K562 (cell line): ENCODE measurements at regions not wholly inside any gene's neighbourhood (a gene's known extent, or its start where the extent isn't known, plus 50 kb on each side); places are given as distances from the start of the nearest gene placed in this dataset.

Source experiments
- ATAC-seq: fragments of 200-7000 bp; cut with Tn5 transposase; 3 replicates; pipeline ENCODE4 v1.9.1; 2020; ENCODE audit warnings: moderate library complexity
- BruUV-seq: library from RNA; stranded (reverse); fragments of 400-500 nt; replicated peaks from 2 replicates; lab custom pipeline; 2021; lab: Mats Ljungman, UMichigan
- CTCF ChIA-PET: fragments of 300-600 bp; formaldehyde crosslinking; extraction: SDS; loops from one replicate; lab custom pipeline; 2021; ENCODE audit warnings: low intra/inter-chr PET ratio; lab: Yijun Ruan, JAX
- POLR2A ChIA-PET: fragments of 300-600, 350-650 bp; sonication (Branson Sonifier 250); formaldehyde crosslinking; extraction: SDS; loops from one replicate; lab custom pipeline; 2021; ENCODE audit warnings: antibody characterized with exemption, inconsistent platforms; lab: Yijun Ruan, JAX
- DNase-seq, 4 experiments: peaks; one replicate each; pipeline versions ENCODE4 v3.0.0 to v3.0.0-alpha.2; 2011 to 2018; ENCODE audit warnings: low spot score in 3 of 4, mixed read lengths in 3 of 4; ENCODE audit errors: extremely low read depth in 1 of 4
- FAIRE-seq: peaks from 2 replicates; lab custom pipeline; 2011; peaks lifted over from hg19 to GRCh38; lab: Jason Lieb, UNC
- H2AFZ ChIP-seq: 2 replicates; pipeline ENCODE4 v1.6.0; 2011; ENCODE audit warnings: low read depth, low read length, control low read depth, inconsistent platforms
- H3K27ac ChIP-seq: fragments of 200-600 bp; 3 replicates; pipeline ENCODE4 v1.8.0; 2011; ENCODE audit warnings: low read depth, mild to moderate bottlenecking, control low read depth, inconsistent platforms, low read length, moderate library complexity, mixed read lengths; ENCODE audit errors: extremely low read depth
- H3K27me3 ChIP-seq, 2 experiments: fragments of 300-600 bp in 1 of 2; 2 replicates in 1 of 2; 3 replicates in 1 of 2; pipeline versions ENCODE4 v1.6.0 to v1.8.0; 2011; ENCODE audit warnings: inconsistent platforms in 2 of 2, low read length in 2 of 2, mild to moderate bottlenecking in 1 of 2, mixed read lengths in 1 of 2, moderate library complexity in 1 of 2; ENCODE audit not compliant: control insufficient read depth in 2 of 2, insufficient read depth in 2 of 2
- H3K36me3 ChIP-seq: fragments of 300-600 bp; 3 replicates; pipeline ENCODE4 v1.8.0; 2011; ENCODE audit warnings: mild to moderate bottlenecking, low read length, inconsistent platforms; ENCODE audit not compliant: control insufficient read depth, insufficient read depth
- H3K4me1 ChIP-seq, 2 experiments: fragments of 200-600 bp in 1 of 2; replicated peaks in 1 of 2; 2 replicates in 1 of 2; 3 replicates in 1 of 2; pipeline versions ENCODE4 v1.5.1 to v1.8.0; 2011; ENCODE audit warnings: inconsistent platforms in 2 of 2, low read length in 2 of 2, mild to moderate bottlenecking in 1 of 2, mixed read lengths in 1 of 2, moderate library complexity in 1 of 2; ENCODE audit not compliant: control insufficient read depth in 2 of 2, insufficient read depth in 2 of 2
- H3K4me2 ChIP-seq: 2 replicates; pipeline ENCODE4 v1.6.1; 2011; ENCODE audit warnings: low read length, control low read depth, inconsistent platforms, mixed read lengths; ENCODE audit not compliant: insufficient read depth
- H3K4me3 ChIP-seq: fragments of 200-600 bp; sonication (generic), shearing (Covaris generic); 2 replicates; pipeline ENCODE4 v1.5.1; 2016; ENCODE audit warnings: control low read depth, inconsistent platforms
- H3K79me2 ChIP-seq: fragments of 200-600 bp; 3 replicates; pipeline ENCODE4 v1.8.0; 2011; ENCODE audit warnings: low read length, inconsistent platforms; ENCODE audit not compliant: control insufficient read depth, insufficient read depth
- H3K9ac ChIP-seq, 2 experiments: 2 replicates each; pipeline versions ENCODE4 v1.6.0 to v1.6.1; 2011; ENCODE audit warnings: low read depth in 2 of 2, low read length in 2 of 2, control low read depth in 1 of 2, inconsistent platforms in 1 of 2, mild to moderate bottlenecking in 1 of 2, mixed read lengths in 1 of 2; ENCODE audit not compliant: insufficient read depth in 1 of 2
- H3K9me1 ChIP-seq: one replicate; pipeline ENCODE4 v1.6.0; 2011; ENCODE audit warnings: inconsistent platforms, mild to moderate bottlenecking, low read length, moderate library complexity; ENCODE audit not compliant: control insufficient read depth, insufficient read depth
- H3K9me3 ChIP-seq: replicated peaks from 2 replicates; pipeline ENCODE4 v1.5.1; 2011; ENCODE audit warnings: low read depth, low read length, inconsistent platforms; ENCODE audit not compliant: control insufficient read depth, insufficient read depth
- H4K20me1 ChIP-seq: replicated peaks from 2 replicates; pipeline ENCODE4 v1.6.1; 2011; ENCODE audit warnings: low read length, inconsistent platforms, mixed read lengths; ENCODE audit not compliant: control insufficient read depth, insufficient read depth
- BRD9 ChIP-seq: fragments of 450-650 bp; IDR thresholded peaks from 2 replicates; pipeline ENCODE4 v1.6.1; 2018; ENCODE audit warnings: low read depth; ENCODE audit not compliant: partially characterized antibody
- CREBBP ChIP-seq: IDR thresholded peaks from one replicate; pipeline ENCODE4 v1.6.1; 2012; ENCODE audit warnings: low read depth, mild to moderate bottlenecking, control low read depth, inconsistent platforms, low read length
- FIP1L1 ChIP-seq: fragments of 200-400 bp; formaldehyde crosslinking; IDR thresholded peaks from 2 replicates; pipeline ENCODE4 v1.6.1; 2018; ENCODE audit warnings: mild to moderate bottlenecking, low read depth, low read length; ENCODE audit not compliant: poor library complexity, severe bottlenecking
- FOXJ2 ChIP-seq: fragments of 200-800 bp; sonication (Bioruptor generic); IDR thresholded peaks from 2 replicates; pipeline ENCODE4 v1.6.1; 2016; ENCODE audit warnings: missing genetic modification characterization, missing compliant biosample characterization
- FUS ChIP-seq: fragments of 200-400 bp; formaldehyde crosslinking; optimal IDR thresholded peaks from 2 replicates; pipeline ENCODE3; 2017; ENCODE audit warnings: low read depth, low read length
- HEY1 ChIP-seq: fragments of 250-450 bp; sonication (Bioruptor Pico); IDR thresholded peaks from 2 replicates; pipeline ENCODE4 v1.5.0; 2020; ENCODE audit warnings: mild to moderate bottlenecking, moderate library complexity, borderline replicate concordance
- MAZ ChIP-seq, 2 experiments: fragments of 450-650 bp in 1 of 2; sonication (generic) in 1 of 2; formaldehyde crosslinking; IDR thresholded peaks in 1 of 2; conservative IDR thresholded peaks in 1 of 2; 2 replicates each; pipeline versions ENCODE4 v1.4.0 to v1.5.0; 2020; ENCODE audit warnings: mild to moderate bottlenecking in 1 of 2, missing genetic modification reagents in 1 of 2
- MBD2 ChIP-seq: sonication (generic); IDR thresholded peaks from 2 replicates; pipeline ENCODE4 v1.6.1; 2016; ENCODE audit warnings: low read depth, borderline replicate concordance
- POLR3G ChIP-seq: IDR thresholded peaks from 2 replicates; pipeline ENCODE4 v1.6.1; 2011; ENCODE audit not compliant: insufficient read length, insufficient replicate concordance; ENCODE audit errors: extremely low read depth
- SMAD2 ChIP-seq: fragments of 150-350 bp; IDR thresholded peaks from 2 replicates; pipeline ENCODE4 v1.6.1; 2014; ENCODE audit warnings: low read depth, mild to moderate bottlenecking, low read length
- SP2 ChIP-seq: IDR thresholded peaks from 2 replicates; pipeline ENCODE4 v1.6.1; 2011; ENCODE audit warnings: mild to moderate bottlenecking, low read depth, low read length, moderate library complexity; ENCODE audit not compliant: poor library complexity, severe bottlenecking; ENCODE audit errors: extremely low read depth
- SUPT5H ChIP-seq: fragments of 450-650 bp; IDR thresholded peaks from 2 replicates; pipeline ENCODE4 v1.6.1; 2016
- ZBTB26 ChIP-seq: fragments of 450-650 bp; formaldehyde crosslinking; IDR thresholded peaks from 2 replicates; pipeline ENCODE4 v1.4.0; 2022; ENCODE audit warnings: missing genetic modification characterization
- ZNF512 ChIP-seq: IDR thresholded peaks from 2 replicates; pipeline ENCODE4 v1.6.1; 2016; ENCODE audit warnings: missing genetic modification characterization, missing compliant biosample characterization
- WGBS: fragments of 100-300 bp; shearing (Covaris generic); methylation state at CpG from one replicate; pipeline ENCODE4 v1.1.6; 2016; ENCODE audit warnings: low coverage, mixed read lengths; ENCODE audit not compliant: insufficient coverage; ENCODE audit errors: missing lambda C conversion rate; 5-methylcytosine and 5-hydroxymethylcytosine counted together
- in situ Hi-C: fragments of 300-500 bp; cut with MboI; formaldehyde crosslinking; loops from 4 replicates; pipeline ENCODE4 v1.15.0; 2018; ENCODE audit warnings: inconsistent platforms, mixed read lengths
- intact Hi-C: fragments of 100-400 bp; cut with micrococcal nuclease; formaldehyde crosslinking; loops from 2 replicates; pipeline ENCODE4 v1.14.2; 2022
- TF ChIP-seq, protein P1 (sequence below): fragments of 250-450 bp; sonication (Bioruptor Pico); IDR thresholded peaks from 2 replicates; pipeline ENCODE4 v1.4.0; 2020; ENCODE audit warnings: mild to moderate bottlenecking

- Histone ChIP-seq H3K27me3 (no peaks in the 10 kb centered on the region), H3K79me2 (no peaks in the 10 kb centered on the region), H3K4me3 (no peak overlapping the region), H3K9me3 (no peaks in the 10 kb centered on the region; the same call in 1 of the 2 replicates), H3K4me1 (peaks cover 0 to 6% of the 10 kb centered on the region in 2 experiments; a peak in 1 of 5 replicates), H4K20me1 (no peaks in the 10 kb centered on the region), H3K9ac (no peak overlapping the region), H3K4me2 (no peak overlapping the region), H3K9me1 (no peaks in the 10 kb centered on the region), H3K27ac (no peak overlapping the region), H3K36me3 (no peaks in the 10 kb centered on the region), H2AFZ (no peak overlapping the region)
- POLR2A ChIA-PET = no interaction called here
- 85% methylated on average over 14 of the region's 14 CpGs for WGBS
- DNase-seq (no peak), ATAC-seq (no peak), FAIRE-seq (no peak)
- TF ChIP-seq MBD2 (no peak), SP2 (no peak), FUS (no peak), ZNF512 (no peak), FIP1L1 (no peak), BRD9 (no peak), SMAD2 (no peak), CREBBP (no peak), SUPT5H (no peak), HEY1 (CRISPR knock-in tag) (no peak), POLR3G (no peak), MAZ (CRISPR knock-in tag; conservative IDR thresholded peaks at IDR 0.05 in 1 of 2, IDR thresholded peaks at IDR 0.05 in 1 of 2) (no peak), ZBTB26 (CRISPR knock-in tag) (no peak), FOXJ2 (tag) (no peak)
- TF ChIP-seq, protein P1, sequence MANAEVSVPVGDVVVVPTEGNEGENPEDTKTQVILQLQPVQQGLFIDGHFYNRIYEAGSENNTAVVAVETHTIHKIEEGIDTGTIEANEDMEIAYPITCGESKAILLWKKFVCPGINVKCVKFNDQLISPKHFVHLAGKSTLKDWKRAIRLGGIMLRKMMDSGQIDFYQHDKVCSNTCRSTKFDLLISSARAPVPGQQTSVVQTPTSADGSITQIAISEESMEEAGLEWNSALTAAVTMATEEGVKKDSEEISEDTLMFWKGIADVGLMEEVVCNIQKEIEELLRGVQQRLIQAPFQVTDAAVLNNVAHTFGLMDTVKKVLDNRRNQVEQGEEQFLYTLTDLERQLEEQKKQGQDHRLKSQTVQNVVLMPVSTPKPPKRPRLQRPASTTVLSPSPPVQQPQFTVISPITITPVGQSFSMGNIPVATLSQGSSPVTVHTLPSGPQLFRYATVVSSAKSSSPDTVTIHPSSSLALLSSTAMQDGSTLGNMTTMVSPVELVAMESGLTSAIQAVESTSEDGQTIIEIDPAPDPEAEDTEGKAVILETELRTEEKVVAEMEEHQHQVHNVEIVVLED (CRISPR knock-in tag) = no peak
- intact Hi-C loops (no loop called here), in situ Hi-C loops (no loop called here)
- CTCF ChIA-PET = no interaction called here
- BruUV-seq = no TSS peak
Observed at GRCh38 chr15:95940431-95940985, 390.0 kb upstream of the NR2F2 start.
